GM12878 (cell line): ENCODE measurements at regions not wholly inside any gene's neighbourhood (a gene's known extent, or its start where the extent isn't known, plus 50 kb on each side); places are given as distances from the start of the nearest gene placed in this dataset.
A peak's percentile ranks its signal among the peaks of the same experiment; 100 is the strongest.

Experiments
- ATAC-seq: fragments of 200-7000 bp; cut with Tn5 transposase; 3 replicates; pipeline ENCODE4 v1.9.1; 2020; ENCODE audit warnings: mild to moderate bottlenecking, moderate library complexity
- BruUV-seq: library from RNA; stranded (reverse); fragments of 400-500 nt; replicated peaks from 2 replicates; lab custom pipeline; 2021; lab: Mats Ljungman, UMichigan
- CTCF ChIA-PET: fragments of 300-600 bp; sonication (Branson Sonifier 250); formaldehyde crosslinking; extraction: SDS; loops from one replicate; lab custom pipeline; 2021; ENCODE audit warnings: inconsistent platforms; lab: Yijun Ruan, JAX
- POLR2A ChIA-PET: fragments of 350-600 bp; formaldehyde crosslinking; extraction: SDS; loops from one replicate; lab custom pipeline; 2021; ENCODE audit warnings: inconsistent platforms; lab: Charles Lee
- RAD21 ChIA-PET: fragments of 300-600 bp; sonication (Branson Sonifier 250); formaldehyde crosslinking; loops from one replicate; lab custom pipeline; 2023; ENCODE audit warnings: antibody characterized with exemption; ENCODE audit not compliant: unreplicated experiment; lab: Charles Lee
- SMC1A ChIA-PET: fragments of 300-600 bp; sonication (Branson Sonifier 250); formaldehyde crosslinking; loops from one replicate; lab custom pipeline; 2023; ENCODE audit not compliant: unreplicated experiment, uncharacterized antibody; lab: Charles Lee
- DNase-seq: peaks from one replicate; pipeline ENCODE4 v3.0.0-alpha.2; 2011; ENCODE audit warnings: low read depth, low spot score
- FAIRE-seq: peaks from 3 replicates; lab custom pipeline; 2011; peaks lifted over from hg19 to GRCh38; lab: Jason Lieb, UNC
- H2AFZ ChIP-seq: 2 replicates; pipeline ENCODE4 v1.6.0; 2011; ENCODE audit warnings: low read depth, low read length, control low read depth; ENCODE audit not compliant: control insufficient read depth
- H3K27ac ChIP-seq: 2 replicates; pipeline ENCODE4 v1.5.1; 2011; ENCODE audit warnings: control low read depth; ENCODE audit not compliant: control insufficient read depth, insufficient read depth
- H3K27me3 ChIP-seq, 2 experiments: replicated peaks in 1 of 2; 2 replicates each; pipeline versions ENCODE4 v1.6.0 to v1.6.1; 2011; ENCODE audit warnings: low read length in 1 of 2; ENCODE audit not compliant: control insufficient read depth in 2 of 2, insufficient read depth in 2 of 2
- H3K36me3 ChIP-seq, 2 experiments: 2 replicates each; pipeline ENCODE4 v1.5.1; 2011; ENCODE audit warnings: low read length in 1 of 2; ENCODE audit not compliant: control insufficient read depth in 2 of 2, insufficient read depth in 2 of 2
- H3K4me1 ChIP-seq: 2 replicates; pipeline ENCODE4 v1.6.1; 2011; ENCODE audit warnings: mild to moderate bottlenecking, low read length, moderate library complexity, mixed read lengths; ENCODE audit not compliant: control insufficient read depth, insufficient read depth
- H3K4me2 ChIP-seq: 2 replicates; pipeline ENCODE4 v1.6.0; 2011; ENCODE audit warnings: control low read depth; ENCODE audit not compliant: control insufficient read depth, insufficient read depth
- H3K4me3 ChIP-seq: fragments of 200-600 bp; sonication (generic); 2 replicates; pipeline ENCODE4 v1.5.1; 2016
- H3K79me2 ChIP-seq: 2 replicates; pipeline ENCODE4 v1.6.0; 2011; ENCODE audit warnings: low read length; ENCODE audit not compliant: control insufficient read depth, insufficient read depth
- H3K9ac ChIP-seq: 2 replicates; pipeline ENCODE4 v1.8.0; 2011; ENCODE audit warnings: low read length, control low read depth, mixed read lengths; ENCODE audit not compliant: control insufficient read depth, insufficient read depth
- H3K9me3 ChIP-seq: replicated peaks from 3 replicates; pipeline ENCODE4 v1.5.1; 2011; ENCODE audit warnings: mild to moderate bottlenecking, low read length; ENCODE audit not compliant: control insufficient read depth, insufficient read depth
- H4K20me1 ChIP-seq: 2 replicates; pipeline ENCODE4 v1.6.0; 2011; ENCODE audit not compliant: control insufficient read depth, insufficient read depth
- RELA ChIP-seq: fragments of 450-650 bp; IDR thresholded peaks from 2 replicates; pipeline ENCODE4 v1.8.0; 2014; ENCODE audit warnings: borderline replicate concordance; ENCODE audit not compliant: partially characterized antibody
- RUNX3 ChIP-seq: IDR thresholded peaks from 2 replicates; pipeline ENCODE4 v1.6.1; 2012; ENCODE audit warnings: low read length, inconsistent platforms
- WGBS: methylation state at CpG from one replicate; pipeline ENCODE4 v1.1.6; 2016; ENCODE audit warnings: low lambda C conversion rate; ENCODE audit not compliant: insufficient replicate concordance, insufficient coverage; ENCODE audit errors: missing lambda C conversion rate; 5-methylcytosine and 5-hydroxymethylcytosine counted together
- in situ Hi-C: fragments of 300-500 bp; cut with MboI; formaldehyde crosslinking; loops from 9 replicates; pipeline ENCODE4 v1.14.3; 2018; ENCODE audit warnings: mixed read lengths
- intact Hi-C: fragments of 100-400 bp; cut with micrococcal nuclease; formaldehyde crosslinking; loops from one replicate; pipeline ENCODE4 v1.14.2; 2022; ENCODE audit not compliant: unreplicated experiment
- TF ChIP-seq, protein P1 (sequence below): IDR thresholded peaks from 2 replicates; pipeline ENCODE4 v1.6.1; 2012; ENCODE audit warnings: low read depth, low read length, improper control_type of control experiment
- TF ChIP-seq, protein P2 (sequence below), 3 experiments: IDR thresholded peaks in 2 of 3; conservative IDR thresholded peaks in 1 of 3; 2 replicates each; pipeline ENCODE4 v1.5.1; 2011; ENCODE audit warnings: low read depth in 3 of 3, low read length in 3 of 3, mild to moderate bottlenecking in 3 of 3, control low read depth in 2 of 3, moderate library complexity in 2 of 3, inconsistent platforms in 1 of 3, mixed read lengths in 1 of 3; ENCODE audit not compliant: control insufficient read depth in 2 of 3, insufficient read depth in 1 of 3; ENCODE audit errors: extremely low read depth in 1 of 3

DNA sequence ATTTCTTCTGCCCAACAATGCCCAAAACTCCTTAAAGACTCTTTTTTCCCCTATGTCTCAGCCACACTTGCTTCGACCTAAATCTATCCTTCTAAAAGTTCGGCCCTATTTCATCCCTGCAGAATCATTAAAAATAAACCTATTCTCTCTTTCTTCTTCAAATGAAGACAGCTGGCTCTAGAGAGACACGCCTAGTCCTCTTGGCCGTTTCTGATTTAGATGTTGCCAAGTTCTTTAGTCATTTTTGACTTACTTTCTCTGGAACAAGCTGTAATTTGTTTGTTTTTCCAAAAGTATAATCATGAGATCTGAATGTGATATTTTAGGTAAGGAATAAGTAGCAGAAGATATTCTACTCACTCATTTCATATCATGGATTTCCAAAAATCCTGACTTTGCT lies 211.6 kb downstream of the CENPC start:
- 6% methylated on average over 4 of the region's 4 CpGs for WGBS
- TF ChIP-seq RUNX3: no peak
- TF ChIP-seq, protein P1, sequence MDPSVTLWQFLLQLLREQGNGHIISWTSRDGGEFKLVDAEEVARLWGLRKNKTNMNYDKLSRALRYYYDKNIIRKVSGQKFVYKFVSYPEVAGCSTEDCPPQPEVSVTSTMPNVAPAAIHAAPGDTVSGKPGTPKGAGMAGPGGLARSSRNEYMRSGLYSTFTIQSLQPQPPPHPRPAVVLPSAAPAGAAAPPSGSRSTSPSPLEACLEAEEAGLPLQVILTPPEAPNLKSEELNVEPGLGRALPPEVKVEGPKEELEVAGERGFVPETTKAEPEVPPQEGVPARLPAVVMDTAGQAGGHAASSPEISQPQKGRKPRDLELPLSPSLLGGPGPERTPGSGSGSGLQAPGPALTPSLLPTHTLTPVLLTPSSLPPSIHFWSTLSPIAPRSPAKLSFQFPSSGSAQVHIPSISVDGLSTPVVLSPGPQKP: no peak
- in situ Hi-C loops (no loop called here), intact Hi-C loops (no loop called here)
- ATAC-seq (no peak), DNase-seq (no peak), FAIRE-seq (no peak)
- no peak overlapping the region for H3K27ac ChIP-seq
- POLR2A ChIA-PET: no interaction called here
- no peaks in the 10 kb centered on the region for H4K20me1 ChIP-seq
- no peak overlapping the region for H3K4me3 ChIP-seq
- no peak overlapping the region for H3K4me2 ChIP-seq
- H3K27me3 ChIP-seq: no peaks in the 10 kb centered on the region; a peak in 1 of 4 replicates
- BruUV-seq: no TSS peak
- CTCF ChIA-PET: interaction anchor here (0.7 kb wide), 1 partner anchor 31 kb away, joined by 3 read pairs; no protein-coding TSS in a partner anchor
- no peaks in the 10 kb centered on the region for H3K9me3 ChIP-seq
- H3K79me2 ChIP-seq: no peaks in the 10 kb centered on the region
- RAD21 ChIA-PET: no interaction called here
- no peak overlapping the region for H3K9ac ChIP-seq
- SMC1A ChIA-PET: no interaction called here
- no peaks in the 10 kb centered on the region for H3K36me3 ChIP-seq
- no peak overlapping the region for H2AFZ ChIP-seq
- no peaks in the 10 kb centered on the region for H3K4me1 ChIP-seq

DNA sequence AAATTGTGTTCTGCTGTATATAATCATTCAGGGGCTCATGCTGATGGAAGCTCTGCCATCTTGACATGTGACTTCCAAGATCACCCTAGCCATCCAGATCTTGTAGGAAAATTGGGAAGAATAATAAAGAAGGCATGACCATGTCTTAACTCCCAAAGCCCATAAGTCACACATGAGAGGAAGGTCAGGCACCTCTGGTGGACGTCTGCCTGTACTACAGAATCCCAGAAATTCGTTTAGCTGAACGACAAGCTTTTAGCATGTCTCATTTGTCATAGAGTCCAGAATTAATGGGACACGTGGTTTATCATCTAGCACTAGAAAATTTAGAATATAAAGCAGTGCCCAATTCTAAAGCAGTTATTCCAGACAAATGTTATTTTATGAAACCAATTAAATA lies 212.7 kb downstream of the CENPC start:
- Histone ChIP-seq H3K9ac (no peak overlapping the region), H3K4me3 (no peak overlapping the region), H3K27ac (no peak overlapping the region), H2AFZ (no peak overlapping the region), H4K20me1 (no peaks in the 10 kb centered on the region), H3K27me3 (no peaks in the 10 kb centered on the region; a peak in 1 of 4 replicates), H3K79me2 (no peaks in the 10 kb centered on the region), H3K4me1 (no peaks in the 10 kb centered on the region), H3K9me3 (no peaks in the 10 kb centered on the region), H3K36me3 (no peaks in the 10 kb centered on the region), H3K4me2 (no peak overlapping the region)
- POLR2A ChIA-PET: no interaction called here
- RAD21 ChIA-PET: no interaction called here
- DNase-seq (no peak), ATAC-seq (peak; percentile 73), FAIRE-seq (peak; percentile 54)
- WGBS: 0% methylated on average over 4 of the region's 4 CpGs
- in situ Hi-C loops: no loop called here
- no TSS peak for BruUV-seq
- SMC1A ChIA-PET: no interaction called here
- TF ChIP-seq RELA: no peak
- TF ChIP-seq, protein P2, sequence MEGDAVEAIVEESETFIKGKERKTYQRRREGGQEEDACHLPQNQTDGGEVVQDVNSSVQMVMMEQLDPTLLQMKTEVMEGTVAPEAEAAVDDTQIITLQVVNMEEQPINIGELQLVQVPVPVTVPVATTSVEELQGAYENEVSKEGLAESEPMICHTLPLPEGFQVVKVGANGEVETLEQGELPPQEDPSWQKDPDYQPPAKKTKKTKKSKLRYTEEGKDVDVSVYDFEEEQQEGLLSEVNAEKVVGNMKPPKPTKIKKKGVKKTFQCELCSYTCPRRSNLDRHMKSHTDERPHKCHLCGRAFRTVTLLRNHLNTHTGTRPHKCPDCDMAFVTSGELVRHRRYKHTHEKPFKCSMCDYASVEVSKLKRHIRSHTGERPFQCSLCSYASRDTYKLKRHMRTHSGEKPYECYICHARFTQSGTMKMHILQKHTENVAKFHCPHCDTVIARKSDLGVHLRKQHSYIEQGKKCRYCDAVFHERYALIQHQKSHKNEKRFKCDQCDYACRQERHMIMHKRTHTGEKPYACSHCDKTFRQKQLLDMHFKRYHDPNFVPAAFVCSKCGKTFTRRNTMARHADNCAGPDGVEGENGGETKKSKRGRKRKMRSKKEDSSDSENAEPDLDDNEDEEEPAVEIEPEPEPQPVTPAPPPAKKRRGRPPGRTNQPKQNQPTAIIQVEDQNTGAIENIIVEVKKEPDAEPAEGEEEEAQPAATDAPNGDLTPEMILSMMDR (IDR thresholded peaks at IDR 0.05 in 2 of 3, conservative IDR thresholded peaks at IDR 0.05 in 1 of 3; ENCODE audit: control insufficient read depth in 2 of 3, extremely low read depth in 1 of 3, insufficient read depth in 1 of 3, low read depth in 3 of 3, low read length in 3 of 3): peak in 2 of 3 experiments; percentile 55 to 56; a peak in 4 of 6 replicates
- CTCF ChIA-PET: interaction anchor here (1.5 kb wide), 1 partner anchor 60 kb away, joined by 4 read pairs; no protein-coding TSS in a partner anchor
- intact Hi-C loops: no loop called here
